RWPE2 (cell line): ENCODE measurements at regions not wholly inside any gene's neighbourhood (a gene's known extent, or its start where the extent isn't known, plus 50 kb on each side); places are given as distances from the start of the nearest gene placed in this dataset.

Source experiments
- ATAC-seq: fragments of 200-7000 bp; cut with Tn5 transposase; 3 replicates; pipeline ENCODE4 v1.9.1; 2021; ENCODE audit warnings: low read depth
- DNase-seq: peaks from one replicate; pipeline ENCODE4 v3.0.0-alpha.2; 2020; ENCODE audit warnings: low spot score
- H3K27ac ChIP-seq: fragments of 450-650 bp; 2 replicates; pipeline ENCODE4 v1.5.1; 2017; ENCODE audit warnings: mild to moderate bottlenecking; ENCODE audit not compliant: poor library complexity, severe bottlenecking
- H3K27me3 ChIP-seq: fragments of 250-450 bp; sonication (Bioruptor Pico); 2 replicates; pipeline ENCODE4 v1.5.1; 2021; ENCODE audit warnings: mild to moderate bottlenecking, moderate library complexity; ENCODE audit not compliant: insufficient read depth, poor library complexity, severe bottlenecking
- H3K36me3 ChIP-seq: fragments of 250-450 bp; sonication (Bioruptor Pico); 2 replicates; pipeline ENCODE4 v1.5.1; 2020; ENCODE audit warnings: low read depth, mild to moderate bottlenecking, moderate library complexity
- H3K4me1 ChIP-seq: fragments of 250-450 bp; sonication (Bioruptor Pico); 2 replicates; pipeline ENCODE4 v1.5.1; 2021; ENCODE audit warnings: mild to moderate bottlenecking, moderate library complexity; ENCODE audit not compliant: insufficient read depth, poor library complexity, severe bottlenecking
- H3K4me3 ChIP-seq: fragments of 250-450 bp; sonication (Bioruptor Pico); 2 replicates; pipeline ENCODE4 v1.5.1; 2021; ENCODE audit warnings: mild to moderate bottlenecking, moderate library complexity; ENCODE audit not compliant: severe bottlenecking
- H3K9me3 ChIP-seq: fragments of 250-450 bp; sonication (Bioruptor Pico); 2 replicates; pipeline ENCODE4 v1.5.1; 2021; ENCODE audit warnings: mild to moderate bottlenecking, moderate library complexity; ENCODE audit not compliant: severe bottlenecking
- CTCF ChIP-seq: fragments of 450-650 bp; IDR thresholded peaks from one replicate; pipeline ENCODE4 v1.5.1; 2017; ENCODE audit warnings: mild to moderate bottlenecking, moderate library complexity; ENCODE audit not compliant: poor library complexity, severe bottlenecking

DNA sequence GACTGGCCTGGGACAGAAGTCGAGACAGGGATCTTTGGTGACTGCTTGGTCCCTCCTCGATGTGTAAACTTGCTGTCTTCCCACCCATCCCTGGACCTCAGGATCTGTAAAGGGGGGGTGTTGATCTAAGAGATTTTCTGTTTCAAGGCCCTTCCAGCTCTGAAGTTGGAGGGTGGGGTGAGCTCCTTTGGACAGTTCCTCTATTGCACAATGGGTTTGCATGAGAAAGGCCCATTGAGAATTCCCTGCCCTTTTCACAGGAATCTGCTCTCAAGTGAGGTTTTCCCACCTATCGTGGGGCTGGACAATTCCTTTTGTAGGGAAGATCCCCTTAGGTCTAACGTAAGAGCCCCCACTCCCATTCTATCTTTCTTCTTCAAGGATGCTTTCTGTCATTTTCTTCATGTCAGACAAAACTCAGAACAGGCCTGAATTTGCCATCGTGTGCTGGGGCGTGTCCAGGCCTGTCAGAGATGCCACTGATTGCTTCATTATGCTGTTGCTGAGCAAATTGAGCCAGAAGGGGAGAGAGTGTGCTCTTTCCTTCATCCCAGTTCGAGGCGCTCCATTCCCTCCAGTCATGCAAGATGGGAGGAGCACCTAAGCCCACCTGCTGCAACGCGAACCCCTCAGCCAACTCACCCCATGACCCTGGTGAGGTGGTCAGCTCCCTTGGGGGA lies 149.9 kb upstream of the IGSF21 start:
- no peak overlapping the region for H3K27ac ChIP-seq
- H3K27me3 ChIP-seq: no peaks in the 10 kb centered on the region
- DNase-seq (no peak), ATAC-seq (peak; percentile 17; the same call in 1 of the 3 replicates)
- H3K36me3 ChIP-seq: no peaks in the 10 kb centered on the region
- TF ChIP-seq CTCF: no peak
- no peaks in the 10 kb centered on the region for H3K4me1 ChIP-seq
- no peak overlapping the region for H3K4me3 ChIP-seq
- no peaks in the 10 kb centered on the region for H3K9me3 ChIP-seq

DNA sequence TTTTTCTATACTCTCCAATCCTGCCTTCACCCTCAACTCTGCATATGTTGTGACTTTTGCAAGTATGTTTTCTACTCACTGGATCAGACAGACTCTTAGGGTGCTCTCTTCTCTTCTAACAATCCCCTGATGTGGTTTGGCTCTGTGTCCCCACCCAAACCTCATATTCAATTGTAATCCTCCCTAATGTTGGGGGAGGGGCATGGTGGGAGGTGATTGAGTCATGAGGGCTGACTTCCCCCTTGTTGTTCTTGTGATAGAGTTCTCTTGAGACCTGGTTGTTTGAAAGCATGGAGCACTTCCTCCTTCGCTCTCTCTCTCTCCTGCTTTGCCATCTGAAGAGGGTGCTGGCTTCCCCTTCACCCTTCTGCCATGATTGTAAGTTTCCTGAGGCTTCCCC lies 148.9 kb upstream of the IGSF21 start:
- ATAC-seq (no peak), DNase-seq (no peak)
- Histone ChIP-seq H3K4me3 (no peak overlapping the region), H3K27ac (no peak overlapping the region), H3K27me3 (no peaks in the 10 kb centered on the region), H3K36me3 (no peaks in the 10 kb centered on the region), H3K4me1 (no peaks in the 10 kb centered on the region), H3K9me3 (no peaks in the 10 kb centered on the region)
- no peak for TF ChIP-seq CTCF

DNA sequence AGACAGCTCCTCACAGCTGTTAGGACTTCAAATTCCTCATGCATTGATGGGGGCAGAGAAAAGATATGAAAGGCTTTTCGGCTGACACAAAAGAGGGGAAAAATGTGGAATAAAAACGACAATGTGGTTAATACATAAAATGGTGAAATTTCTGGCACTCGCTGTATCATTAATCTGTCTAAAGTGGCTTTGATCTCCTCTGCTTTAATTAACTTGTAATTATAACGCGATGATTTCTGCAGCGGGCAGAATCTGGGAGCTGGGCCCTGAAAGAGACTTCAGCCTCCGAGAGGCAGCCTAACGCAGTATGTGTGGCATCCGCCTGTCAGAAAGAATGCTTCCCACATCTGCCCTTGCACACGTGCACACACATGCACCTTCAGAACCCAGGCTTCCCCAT lies 144.1 kb upstream of the IGSF21 start:
- no peak for ATAC-seq

GRCh38 chr1:17965515-17966100 lies 142.0 kb upstream of the IGSF21 start:
- ATAC-seq (no peak), DNase-seq (no peak)
- Histone ChIP-seq H3K4me1 (no peaks in the 10 kb centered on the region), H3K4me3 (no peak overlapping the region), H3K9me3 (no peaks in the 10 kb centered on the region), H3K27ac (no peak overlapping the region), H3K36me3 (no peaks in the 10 kb centered on the region), H3K27me3 (no peaks in the 10 kb centered on the region)
- no peak for TF ChIP-seq CTCF

More for the DNA sequence above, 144.1 kb upstream of the IGSF21 start:
- no peaks in the 10 kb centered on the region for H3K36me3 ChIP-seq
- no peak overlapping the region for H3K4me3 ChIP-seq
- no peaks in the 10 kb centered on the region for H3K4me1 ChIP-seq
- H3K27me3 ChIP-seq: no peaks in the 10 kb centered on the region
- H3K27ac ChIP-seq: no peak overlapping the region
- no peaks in the 10 kb centered on the region for H3K9me3 ChIP-seq
- TF ChIP-seq CTCF: no peak
- DNase-seq: no peak

GRCh38 chr1:17966341-17966740 lies 141.3 kb upstream of the IGSF21 start:
- ATAC-seq: no peak
- no peak overlapping the region for H3K27ac ChIP-seq

More at GRCh38 chr1:17966341-17966740, 141.3 kb upstream of the IGSF21 start:
- TF ChIP-seq CTCF: no peak
- H3K27me3 ChIP-seq: no peaks in the 10 kb centered on the region
- no peaks in the 10 kb centered on the region for H3K4me1 ChIP-seq
- no peak for DNase-seq
- no peaks in the 10 kb centered on the region for H3K36me3 ChIP-seq
- no peak overlapping the region for H3K4me3 ChIP-seq
- H3K9me3 ChIP-seq: no peaks in the 10 kb centered on the region
